IMR-90 (cell line): ENCODE measurements at regions not wholly inside any gene's neighbourhood (a gene's known extent, or its start where the extent isn't known, plus 50 kb on each side); places are given as distances from the start of the nearest gene placed in this dataset.

Experiments
- ATAC-seq: fragments of 200-7000 bp; cut with Tn5 transposase; 2 replicates; pipeline ENCODE4 v1.9.1; 2020; ENCODE audit warnings: low read depth, mild to moderate bottlenecking, moderate library complexity
- BruUV-seq: library from RNA; stranded (reverse); fragments of 400-500 nt; replicated peaks from 2 replicates; lab custom pipeline; 2021; lab: Mats Ljungman, UMichigan
- CTCF ChIA-PET: fragments of 300-600 bp; formaldehyde crosslinking; extraction: SDS; loops from one replicate; lab custom pipeline; 2021; ENCODE audit warnings: antibody characterized with exemption; lab: Yijun Ruan, JAX
- POLR2A ChIA-PET: fragments of 300-600 bp; sonication (Branson Sonifier 250); formaldehyde crosslinking; loops from one replicate; lab custom pipeline; 2022; ENCODE audit warnings: antibody characterized with exemption; ENCODE audit not compliant: unreplicated experiment; lab: Charles Lee
- DNase-seq: peaks from one replicate; pipeline ENCODE4 v3.0.0; 2013
- H2AFZ ChIP-seq: replicated peaks from 2 replicates; pipeline ENCODE3; 2013; ENCODE audit warnings: low read length, mild to moderate bottlenecking; ENCODE audit not compliant: poor library complexity
- H2AK5ac ChIP-seq: 2 replicates; pipeline ENCODE4 v1.6.1; 2013; ENCODE audit warnings: low read depth, low read length, inconsistent platforms
- H2AK9ac ChIP-seq: replicated peaks from 2 replicates; pipeline ENCODE3; 2013; ENCODE audit warnings: mild to moderate bottlenecking, low read depth, low read length, moderate library complexity; ENCODE audit not compliant: poor library complexity
- H2BK120ac ChIP-seq: 2 replicates; pipeline ENCODE4 v1.6.1; 2013; ENCODE audit warnings: low read depth, low read length, inconsistent platforms
- H2BK15ac ChIP-seq: 3 replicates; pipeline ENCODE4 v1.6.1; 2013; ENCODE audit warnings: low read depth, low read length, inconsistent platforms
- H2BK20ac ChIP-seq: 2 replicates; pipeline ENCODE4 v1.6.1; 2013; ENCODE audit warnings: low read depth, mild to moderate bottlenecking, inconsistent platforms, low read length, moderate library complexity
- H2BK5ac ChIP-seq: 2 replicates; pipeline ENCODE4 v1.6.1; 2013; ENCODE audit warnings: mild to moderate bottlenecking, low read depth, low read length, inconsistent platforms; ENCODE audit not compliant: poor library complexity, severe bottlenecking
- H3K14ac ChIP-seq: replicated peaks from 2 replicates; pipeline ENCODE4 v1.6.1; 2013; ENCODE audit warnings: low read depth, low read length, inconsistent platforms
- H3K18ac ChIP-seq: 2 replicates; pipeline ENCODE4 v1.6.1; 2013; ENCODE audit warnings: low read depth, low read length, control low read depth
- H3K23ac ChIP-seq: 2 replicates; pipeline ENCODE4 v1.6.1; 2013; ENCODE audit warnings: low read depth, low read length, inconsistent platforms
- H3K27ac ChIP-seq: 2 replicates; pipeline ENCODE4 v1.5.1; 2013; ENCODE audit warnings: mild to moderate bottlenecking, control low read depth, low read length; ENCODE audit not compliant: insufficient read depth
- H3K27me3 ChIP-seq: 2 replicates; pipeline ENCODE4 v1.6.1; 2013; ENCODE audit warnings: low read length; ENCODE audit not compliant: control insufficient read depth, insufficient read depth
- H3K36me3 ChIP-seq: 2 replicates; pipeline ENCODE4 v1.6.1; 2013; ENCODE audit warnings: low read length, mixed read lengths; ENCODE audit not compliant: control insufficient read depth, insufficient read depth
- H3K4ac ChIP-seq: 2 replicates; pipeline ENCODE4 v1.6.1; 2013; ENCODE audit warnings: low read depth, low read length, inconsistent platforms
- H3K4me1 ChIP-seq: 2 replicates; pipeline ENCODE4 v1.6.1; 2013; ENCODE audit warnings: low read length, mixed read lengths; ENCODE audit not compliant: control insufficient read depth, insufficient read depth
- H3K4me2 ChIP-seq: 2 replicates; pipeline ENCODE4 v1.6.1; 2013; ENCODE audit warnings: low read depth, mild to moderate bottlenecking, control low read depth, low read length, moderate library complexity
- H3K4me3 ChIP-seq: 2 replicates; pipeline ENCODE4 v1.5.1; 2013; ENCODE audit warnings: low read depth, mild to moderate bottlenecking, control low read depth, low read length, moderate library complexity; ENCODE audit not compliant: insufficient read depth
- H3K56ac ChIP-seq: 2 replicates; pipeline ENCODE4 v1.6.1; 2013; ENCODE audit warnings: low read length, inconsistent platforms; ENCODE audit not compliant: insufficient read depth; ENCODE audit errors: extremely low read depth
- H3K79me1 ChIP-seq, 2 experiments: 2 replicates each; pipeline ENCODE4 v1.6.1; 2013; ENCODE audit warnings: low read length in 2 of 2, inconsistent platforms in 1 of 2, low read depth in 1 of 2
- H3K9ac ChIP-seq: 2 replicates; pipeline ENCODE4 v1.6.1; 2013; ENCODE audit warnings: low read depth, low read length, control low read depth
- H3K9me1 ChIP-seq: 2 replicates; pipeline ENCODE4 v1.6.1; 2013; ENCODE audit warnings: low read length, inconsistent platforms; ENCODE audit not compliant: insufficient read depth
- H3K9me3 ChIP-seq: 2 replicates; pipeline ENCODE4 v1.6.1; 2013; ENCODE audit warnings: low read length; ENCODE audit not compliant: control insufficient read depth, insufficient read depth
- H4K20me1 ChIP-seq: 2 replicates; pipeline ENCODE4 v1.6.1; 2013; ENCODE audit warnings: low read length, inconsistent platforms; ENCODE audit not compliant: insufficient read depth
- H4K5ac ChIP-seq: 2 replicates; pipeline ENCODE4 v1.6.1; 2013; ENCODE audit warnings: mild to moderate bottlenecking, low read depth, low read length, control low read depth
- H4K8ac ChIP-seq, 2 experiments: 2 replicates each; pipeline ENCODE4 v1.6.1; 2013; ENCODE audit warnings: low read depth in 2 of 2, low read length in 2 of 2, control low read depth in 1 of 2, inconsistent platforms in 1 of 2
- H4K91ac ChIP-seq: 2 replicates; pipeline ENCODE4 v1.6.1; 2013; ENCODE audit warnings: low read depth, low read length, inconsistent platforms; ENCODE audit not compliant: insufficient read depth
- CHD1 ChIP-seq: IDR thresholded peaks from 2 replicates; pipeline ENCODE4 v1.6.1; 2012; ENCODE audit warnings: low read depth, low read length, improper control_type of control experiment
- POLR2A ChIP-seq: IDR thresholded peaks from 2 replicates; pipeline ENCODE4 v1.6.1; 2012; ENCODE audit warnings: mild to moderate bottlenecking, low read depth, low read length
- WGBS, 2 experiments: methylation state at CpG; one replicate each; pipeline versions ENCODE4 v1.1.5 to v1.1.7; 2013; ENCODE audit warnings: missing lambda C conversion rate in 2 of 2; ENCODE audit not compliant: insufficient read length in 1 of 2; ENCODE audit errors: extremely low coverage in 2 of 2; 5-methylcytosine and 5-hydroxymethylcytosine counted together
- dilution Hi-C: fragments of 300-500 bp; cut with HindIII; formaldehyde crosslinking; loops from one replicate; pipeline ENCODE4 v1.14.3; 2018; ENCODE audit warnings: low sequenced_read_pairs; ENCODE audit not compliant: unreplicated experiment
- in situ Hi-C: fragments of 300-500 bp; cut with MboI; formaldehyde crosslinking; loops from 3 replicates; pipeline ENCODE4 v1.14.3; 2019; ENCODE audit warnings: low sequenced_read_pairs, inconsistent platforms, mixed read lengths
- intact Hi-C: fragments of 100-400 bp; cut with micrococcal nuclease; formaldehyde crosslinking; loops from 2 replicates; pipeline ENCODE4 v1.10.0; 2022
- TF ChIP-seq, protein P1 (sequence below): fragments of 150-350 bp; IDR thresholded peaks from 2 replicates; pipeline ENCODE4 v1.6.1; 2017; ENCODE audit warnings: mild to moderate bottlenecking, antibody characterized with exemption, low read length, low read depth

DNA sequence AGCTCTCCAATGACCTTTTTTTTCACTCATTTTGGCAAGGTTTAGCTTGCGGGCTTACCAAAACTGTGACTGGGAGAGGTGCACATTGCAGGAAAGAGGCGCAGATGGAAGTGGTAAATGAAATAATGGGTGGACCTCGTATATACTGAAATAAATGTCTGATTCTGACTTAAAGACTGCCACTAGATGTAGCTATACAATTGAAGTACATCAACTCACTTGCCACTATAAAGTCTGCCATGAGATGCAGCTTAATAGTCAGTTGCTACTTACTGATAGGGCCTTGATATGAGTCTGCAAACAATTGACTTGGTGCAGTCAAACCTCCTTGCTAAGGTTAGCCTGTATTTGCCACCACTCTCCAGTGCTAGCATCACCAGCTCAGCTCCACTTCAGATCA is 525.9 kb upstream of the MBL2 start:
- no peak overlapping the region for H2BK15ac ChIP-seq
- DNase-seq (no peak), ATAC-seq (no peak)
- no TSS peak for BruUV-seq
- H4K8ac ChIP-seq: no peak overlapping the region
- H4K5ac ChIP-seq: no peak overlapping the region
- ChIA-PET CTCF (interaction anchor here (1.1 kb wide), 1 partner anchor 17 kb away, joined by 3 read pairs; no protein-coding TSS in a partner anchor), POLR2A (no interaction called here)
- no peaks in the 10 kb centered on the region for H3K4me1 ChIP-seq
- no peaks in the 10 kb centered on the region for H4K20me1 ChIP-seq
- H3K79me1 ChIP-seq: no peaks in the 10 kb centered on the region
- no peak overlapping the region for H2AK5ac ChIP-seq
- no peaks in the 10 kb centered on the region for H3K9me1 ChIP-seq
- no peak overlapping the region for H3K18ac ChIP-seq
- H3K23ac ChIP-seq: no peak overlapping the region
- in situ Hi-C loops (no loop called here), intact Hi-C loops (no loop called here), dilution Hi-C loops (no loop called here)
- H3K27ac ChIP-seq: no peak overlapping the region
- H3K36me3 ChIP-seq: no peaks in the 10 kb centered on the region
- no peak overlapping the region for H4K91ac ChIP-seq
- no peaks in the 10 kb centered on the region for H3K9me3 ChIP-seq
- H3K56ac ChIP-seq: no peak overlapping the region
- H3K9ac ChIP-seq: no peak overlapping the region
- H3K14ac ChIP-seq: no peak overlapping the region
- no peak overlapping the region for H3K4me2 ChIP-seq
- no peak overlapping the region for H3K4me3 ChIP-seq
- H2BK5ac ChIP-seq: no peak overlapping the region
- no peak overlapping the region for H2AK9ac ChIP-seq
- H2BK20ac ChIP-seq: no peak overlapping the region
- no peak overlapping the region for H2AFZ ChIP-seq
- no peak overlapping the region for H3K4ac ChIP-seq
- WGBS, 2 experiments: no CpG with 5 or more reads among the region's 3 CpGs
- H2BK120ac ChIP-seq: no peak overlapping the region
- H3K27me3 ChIP-seq: no peaks in the 10 kb centered on the region
- TF ChIP-seq CHD1 (no peak), POLR2A (no peak)
- TF ChIP-seq, protein P1, sequence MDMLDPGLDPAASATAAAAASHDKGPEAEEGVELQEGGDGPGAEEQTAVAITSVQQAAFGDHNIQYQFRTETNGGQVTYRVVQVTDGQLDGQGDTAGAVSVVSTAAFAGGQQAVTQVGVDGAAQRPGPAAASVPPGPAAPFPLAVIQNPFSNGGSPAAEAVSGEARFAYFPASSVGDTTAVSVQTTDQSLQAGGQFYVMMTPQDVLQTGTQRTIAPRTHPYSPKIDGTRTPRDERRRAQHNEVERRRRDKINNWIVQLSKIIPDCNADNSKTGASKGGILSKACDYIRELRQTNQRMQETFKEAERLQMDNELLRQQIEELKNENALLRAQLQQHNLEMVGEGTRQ: no peak
